GM13976 (cell line): ENCODE measurements at regions not wholly inside any gene's neighbourhood (a gene's known extent, or its start where the extent isn't known, plus 50 kb on each side); places are given as distances from the start of the nearest gene placed in this dataset.

Source experiments
- DNase-seq: peaks from one replicate; pipeline ENCODE4 v3.0.0; 2012; ENCODE audit warnings: low spot score
- CTCF ChIP-seq: IDR thresholded peaks from 2 replicates; pipeline ENCODE4 v1.5.1; 2012; ENCODE audit warnings: borderline replicate concordance, mild to moderate bottlenecking; ENCODE audit not compliant: insufficient read depth; ENCODE audit errors: extremely low read depth, missing control alignments, control extremely low read depth
- in situ Hi-C: fragments of 300-500 bp; cut with MboI; formaldehyde crosslinking; loops from one replicate; pipeline ENCODE4 v1.12.0; 2022; ENCODE audit warnings: low sequenced_read_pairs, mixed read lengths, inconsistent platforms; ENCODE audit not compliant: unreplicated experiment

- no peak for TF ChIP-seq CTCF
- in situ Hi-C loops: no loop called here
- DNase-seq: no peak
Observed at GRCh38 chr1:29983321-29983720, 740.1 kb downstream of the MATN1 start.

GRCh38 chr1:29981586-29982239, 741.7 kb downstream of the MATN1 start:
- TF ChIP-seq CTCF: no peak
- no peak for DNase-seq
- in situ Hi-C loops: no loop called here

GRCh38 chr1:29977550-29977949, 741.2 kb downstream of the PTPRU start:
- DNase-seq: no peak
- no peak for TF ChIP-seq CTCF
- in situ Hi-C loops: no loop called here

GRCh38 chr1:29975036-29975694, 738.8 kb downstream of the PTPRU start:
- TF ChIP-seq CTCF: no peak
- in situ Hi-C loops: no loop called here
- no peak for DNase-seq

- in situ Hi-C loops: no loop called here
- DNase-seq: no peak
- no peak for TF ChIP-seq CTCF
Observed at GRCh38 chr1:29974316-29974724, 738.0 kb downstream of the PTPRU start.

GRCh38 chr1:29973406-29973805, 737.1 kb downstream of the PTPRU start:
- in situ Hi-C loops: no loop called here
- TF ChIP-seq CTCF: no peak
- DNase-seq: no peak

GRCh38 chr1:29972421-29973053, 736.2 kb downstream of the PTPRU start:
- DNase-seq: no peak
- in situ Hi-C loops: no loop called here
- no peak for TF ChIP-seq CTCF
